C4-2B (cell line): ENCODE measurements at regions not wholly inside any gene's neighbourhood (a gene's known extent, or its start where the extent isn't known, plus 50 kb on each side); places are given as distances from the start of the nearest gene placed in this dataset.
"Not testable (repeated sequence)": the region's sequence is repeated elsewhere in the genome, so short reads cannot be mapped to it uniquely, and the experiment has no call there.

Experiments used
- H3K27ac ChIP-seq: fragments of 450-650 bp; 2 replicates; pipeline ENCODE4 v1.5.1; 2017
- ZFX ChIP-seq: fragments of 450-650 bp; IDR thresholded peaks from 2 replicates; pipeline ENCODE4 v1.6.1; 2017
- TF ChIP-seq, protein P1 (sequence below): fragments of 450-650 bp; conservative IDR thresholded peaks from 2 replicates; pipeline ENCODE4 v1.5.1; 2017; ENCODE audit warnings: mild to moderate bottlenecking

- no peak for TF ChIP-seq ZFX
- TF ChIP-seq, protein P1, sequence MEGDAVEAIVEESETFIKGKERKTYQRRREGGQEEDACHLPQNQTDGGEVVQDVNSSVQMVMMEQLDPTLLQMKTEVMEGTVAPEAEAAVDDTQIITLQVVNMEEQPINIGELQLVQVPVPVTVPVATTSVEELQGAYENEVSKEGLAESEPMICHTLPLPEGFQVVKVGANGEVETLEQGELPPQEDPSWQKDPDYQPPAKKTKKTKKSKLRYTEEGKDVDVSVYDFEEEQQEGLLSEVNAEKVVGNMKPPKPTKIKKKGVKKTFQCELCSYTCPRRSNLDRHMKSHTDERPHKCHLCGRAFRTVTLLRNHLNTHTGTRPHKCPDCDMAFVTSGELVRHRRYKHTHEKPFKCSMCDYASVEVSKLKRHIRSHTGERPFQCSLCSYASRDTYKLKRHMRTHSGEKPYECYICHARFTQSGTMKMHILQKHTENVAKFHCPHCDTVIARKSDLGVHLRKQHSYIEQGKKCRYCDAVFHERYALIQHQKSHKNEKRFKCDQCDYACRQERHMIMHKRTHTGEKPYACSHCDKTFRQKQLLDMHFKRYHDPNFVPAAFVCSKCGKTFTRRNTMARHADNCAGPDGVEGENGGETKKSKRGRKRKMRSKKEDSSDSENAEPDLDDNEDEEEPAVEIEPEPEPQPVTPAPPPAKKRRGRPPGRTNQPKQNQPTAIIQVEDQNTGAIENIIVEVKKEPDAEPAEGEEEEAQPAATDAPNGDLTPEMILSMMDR = no peak
Observed at GRCh38 chr7:13749636-13750035, 239.8 kb downstream of the ETV1 start.

DNA sequence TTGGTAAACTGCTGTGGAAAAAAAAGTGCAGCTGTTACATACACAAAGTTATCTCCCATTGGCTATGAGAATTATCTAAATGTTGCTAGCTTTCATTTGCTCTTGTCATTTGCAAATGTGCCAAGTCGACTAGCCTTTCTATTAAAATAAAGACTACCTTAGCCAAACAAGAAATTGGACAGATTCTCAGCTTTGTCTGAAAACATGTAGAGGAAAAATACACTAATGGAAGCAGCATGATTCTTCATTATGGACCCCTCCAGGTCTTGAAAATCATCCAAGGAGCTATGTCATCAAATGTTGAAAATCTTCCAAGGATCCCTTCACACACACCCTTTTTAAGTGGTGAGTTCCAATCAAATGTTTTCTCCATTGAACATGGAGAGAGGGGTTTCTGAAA, 237.7 kb downstream of the ETV1 start:
- H3K27ac ChIP-seq = no peak overlapping the region
- TF ChIP-seq, protein P1 = no peak
- TF ChIP-seq ZFX = no peak

More at GRCh38 chr7:13749636-13750035, 239.8 kb downstream of the ETV1 start:
- H3K27ac ChIP-seq = no peak overlapping the region

- H3K27ac ChIP-seq = no peak overlapping the region
- TF ChIP-seq ZFX = no peak
- TF ChIP-seq, protein P1 = no peak
Observed at GRCh38 chr7:13757841-13758240, 231.6 kb downstream of the ETV1 start.

- not testable (repeated sequence) for H3K27ac ChIP-seq
Observed at GRCh38 chr7:13765853-13766252, 223.6 kb downstream of the ETV1 start.

DNA sequence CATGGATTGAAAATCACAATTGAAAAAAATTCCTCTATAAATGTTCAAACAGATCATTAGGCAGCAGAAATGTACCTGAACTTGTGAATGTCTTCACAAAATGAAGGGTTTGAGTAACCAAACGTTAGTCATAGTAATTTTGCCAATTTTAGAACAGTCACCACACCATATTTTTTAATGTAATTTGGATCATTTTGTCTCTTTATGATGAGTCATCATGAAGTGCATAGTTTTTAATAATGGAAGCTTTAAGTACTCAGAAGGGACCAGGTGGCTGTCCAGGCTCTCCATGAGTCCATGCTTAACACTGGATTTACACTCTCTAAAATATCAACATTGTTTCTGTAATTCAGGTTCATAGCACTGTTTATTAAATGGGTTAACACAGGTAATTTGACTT, 219.2 kb downstream of the ETV1 start:
- H3K27ac ChIP-seq = no peak overlapping the region
- no peak for TF ChIP-seq ZFX
- TF ChIP-seq, protein P1 = no peak

GRCh38 chr7:13774976-13775375, 214.5 kb downstream of the ETV1 start:
- TF ChIP-seq, protein P1 = no peak
- no peak for TF ChIP-seq ZFX
- no peak overlapping the region for H3K27ac ChIP-seq

DNA sequence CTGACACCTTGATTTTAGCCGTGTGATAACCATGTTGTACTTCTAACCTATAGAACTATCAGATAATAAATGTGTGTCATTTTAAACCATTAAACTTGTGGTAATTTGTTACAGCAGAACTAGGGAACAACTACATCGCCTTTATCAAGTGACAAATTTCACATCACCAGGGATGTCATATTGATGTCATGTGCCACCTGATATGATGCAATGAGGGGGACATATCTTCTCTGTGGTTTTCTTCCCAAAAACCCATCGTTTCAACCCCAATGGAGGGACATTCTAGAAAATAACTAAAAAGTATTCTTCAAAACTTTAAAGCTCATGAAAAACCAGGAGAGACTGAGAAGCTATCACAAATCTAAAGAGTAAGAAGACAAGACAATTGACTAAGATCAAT, 212.2 kb downstream of the ETV1 start:
- H3K27ac ChIP-seq = no peak overlapping the region
- no peak for TF ChIP-seq ZFX

DNA sequence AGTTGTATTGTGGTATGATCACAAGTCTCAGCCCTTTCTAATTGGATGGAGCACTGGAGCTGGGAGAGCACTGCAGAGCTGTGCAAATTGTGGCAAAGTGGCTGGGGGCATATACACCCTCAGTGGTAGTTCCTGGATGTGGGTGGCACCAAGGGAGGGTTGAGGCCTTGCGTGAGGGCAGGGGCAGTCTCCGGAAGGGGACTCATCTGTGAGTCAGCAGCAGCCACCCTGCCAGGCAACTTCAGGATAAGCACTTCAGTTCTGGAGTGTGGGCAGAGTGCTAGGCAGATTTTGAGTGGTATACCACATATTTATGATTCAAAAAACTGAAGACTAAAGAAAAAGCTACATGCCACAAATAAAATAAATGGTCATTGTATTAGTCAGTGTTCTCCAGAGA, 210.5 kb downstream of the ETV1 start:
- H3K27ac ChIP-seq = no peak overlapping the region

More for the DNA sequence above, 210.5 kb downstream of the ETV1 start:
- no peak for TF ChIP-seq ZFX
- TF ChIP-seq, protein P1 = no peak
